Frontal cortex (tissue), 3 donors: ENCODE measurements at regions not wholly inside any gene's neighbourhood (a gene's known extent, or its start where the extent isn't known, plus 50 kb on each side); places are given as distances from the start of the nearest gene placed in this dataset.

ENCODE experiments used
- DNase-seq, 2 donors: peaks; one replicate each; pipeline ENCODE4 v3.0.0; 2012; ENCODE audit warnings: low spot score in 2 of 2
- FAIRE-seq: peaks from 2 replicates; lab custom pipeline; 2012; peaks lifted over from hg19 to GRCh38; lab: Jason Lieb, UNC
- donor health status: control.
- donor health status: control.
- donor health status: control.

DNA sequence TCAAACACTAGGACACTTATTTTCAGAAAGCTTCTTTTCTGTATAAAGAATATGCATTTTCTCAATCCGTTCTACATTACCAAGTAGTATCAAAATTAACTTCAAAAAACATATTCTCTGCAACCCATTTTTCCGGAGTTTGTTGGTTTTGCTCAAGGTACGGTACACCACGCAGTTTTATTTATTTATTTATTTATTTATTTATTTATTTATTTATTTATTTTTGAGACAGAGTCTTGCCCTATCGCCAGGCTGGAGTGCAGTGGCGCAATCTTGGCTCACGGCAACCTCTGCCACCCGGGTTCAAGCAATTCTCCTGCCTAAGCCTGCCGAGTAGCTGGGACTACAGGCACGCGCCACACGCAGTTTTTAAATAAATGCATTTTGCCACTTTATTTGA, 900.3 kb downstream of the CBLN2 start:
- FAIRE-seq, result no peak
- no peak for DNase-seq

DNA sequence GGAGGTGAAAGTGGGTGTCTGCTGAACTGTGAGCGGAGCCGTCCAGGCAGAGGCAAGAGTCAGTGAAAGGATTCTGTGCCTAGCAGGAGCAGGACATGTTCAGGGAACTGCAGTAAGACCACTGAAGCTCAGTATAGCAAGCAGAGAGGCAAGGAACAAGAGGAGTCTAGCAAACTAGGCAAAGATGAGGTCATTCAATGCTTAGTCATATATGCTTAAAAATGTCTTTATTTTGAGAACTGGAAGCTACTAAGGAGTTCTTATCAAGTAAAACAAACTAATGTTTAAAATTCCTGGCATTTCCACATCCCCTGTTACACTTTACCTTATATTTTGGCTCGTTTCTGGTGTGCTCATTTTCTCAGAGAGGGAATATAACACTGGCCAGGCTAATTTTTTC, 913.4 kb downstream of the CBLN2 start:
- no peak for DNase-seq
- FAIRE-seq, result no peak

DNA sequence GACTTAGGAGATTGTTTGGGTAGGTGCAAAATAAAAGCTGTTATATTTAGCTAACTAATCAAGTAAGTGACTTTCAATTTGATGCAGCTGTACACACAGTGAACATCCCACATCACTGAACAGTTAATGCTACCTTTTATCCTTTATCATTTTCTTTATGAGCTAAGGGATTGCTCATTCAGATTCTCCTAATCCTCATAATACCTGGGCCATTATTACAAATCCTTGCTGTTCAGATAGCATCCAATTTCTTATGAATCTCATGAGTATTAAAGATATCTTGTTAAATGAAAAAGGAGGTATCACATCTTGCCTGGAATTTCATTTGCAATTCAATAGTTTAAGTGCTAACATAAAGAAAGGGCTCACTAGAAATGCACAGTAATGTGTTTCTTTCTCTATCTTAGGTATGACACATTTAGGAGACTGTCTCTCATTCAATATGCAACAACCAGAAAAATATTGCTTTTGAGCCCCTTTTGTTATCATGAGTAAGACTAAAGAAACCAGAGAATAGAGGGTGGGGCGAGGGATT, 918.5 kb downstream of the CBLN2 start:
- DNase-seq (no peak), FAIRE-seq (no peak)

DNA sequence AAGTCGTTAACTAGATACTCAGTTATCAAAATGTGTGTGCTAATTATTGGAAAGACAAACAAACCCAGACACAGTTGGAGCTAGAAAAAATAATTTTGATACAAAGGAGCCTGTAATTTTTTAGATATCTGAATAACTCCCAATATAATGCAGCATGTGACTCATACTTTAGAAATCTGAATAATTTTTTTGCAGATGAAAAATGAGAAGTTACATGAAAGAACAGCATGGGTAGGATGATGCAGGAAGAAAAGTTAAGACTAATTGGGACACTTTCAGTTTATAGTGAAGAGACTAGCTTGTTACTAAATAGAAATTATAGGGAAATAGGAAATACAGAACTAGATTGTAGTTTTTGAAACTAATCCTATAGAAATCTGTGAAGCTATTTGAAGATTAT, 945.8 kb downstream of the CBLN2 start:
- DNase-seq, result no peak
- FAIRE-seq, result no peak

DNA sequence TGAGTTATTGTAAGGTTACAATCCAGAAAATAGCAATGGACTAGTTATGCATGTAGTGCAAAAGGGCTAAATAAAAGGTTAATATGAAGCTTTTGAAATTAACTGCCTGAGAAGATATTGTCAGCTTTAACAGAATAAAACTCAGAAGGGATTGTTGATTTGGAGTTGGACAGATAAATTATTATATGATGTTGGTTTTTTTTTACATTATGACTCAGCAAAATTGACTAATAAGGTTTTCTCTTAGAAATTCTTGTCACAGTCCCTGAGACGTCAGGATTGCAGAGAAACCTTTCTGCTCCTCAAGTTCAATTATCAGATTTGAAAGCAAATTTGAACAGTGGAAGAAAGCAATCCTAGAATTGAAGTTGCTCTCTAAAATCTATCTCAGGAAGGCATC, 946.9 kb downstream of the CBLN2 start:
- FAIRE-seq (no peak), DNase-seq (no peak)

DNA sequence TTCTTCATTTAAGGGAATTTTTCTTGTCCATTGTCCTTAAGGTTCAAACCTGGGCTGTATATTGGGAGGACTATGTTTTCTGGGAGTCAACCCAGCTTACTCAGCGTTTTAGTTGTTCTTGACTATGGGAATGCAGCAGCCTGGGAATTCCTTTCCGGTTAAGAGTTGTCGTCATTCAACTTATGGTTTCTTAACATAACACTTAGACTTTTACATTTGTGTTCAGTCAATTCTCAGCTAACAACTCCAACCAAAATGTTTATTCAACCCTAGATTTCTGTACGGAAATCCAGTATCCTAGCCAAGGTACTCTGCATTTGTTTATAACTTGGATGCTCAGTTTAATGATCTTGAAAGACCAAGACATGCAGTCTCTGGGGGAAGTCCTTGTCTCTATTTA, 960.9 kb downstream of the CBLN2 start:
- DNase-seq (no peak), FAIRE-seq (no peak)

DNA sequence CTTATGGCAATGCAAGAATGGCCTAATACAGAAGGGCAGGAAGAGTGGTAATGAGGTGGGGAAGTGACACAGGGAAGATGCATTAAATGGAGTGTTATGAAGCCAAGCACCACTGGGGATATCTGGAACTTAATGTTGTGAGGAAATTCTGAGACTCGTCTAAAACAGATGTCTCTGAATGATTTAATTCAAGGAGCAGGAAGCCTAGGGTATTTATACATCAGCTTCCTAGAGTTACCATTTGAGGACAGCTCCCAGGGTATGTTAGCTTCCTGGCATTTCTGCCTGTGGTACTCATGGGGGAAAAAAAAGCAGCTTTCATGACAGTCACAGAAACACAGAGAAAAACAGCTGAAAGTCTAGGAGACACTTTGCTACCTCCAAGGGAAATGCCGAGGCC, 989.5 kb downstream of the CBLN2 start:
- DNase-seq (no peak), FAIRE-seq (no peak)

DNA sequence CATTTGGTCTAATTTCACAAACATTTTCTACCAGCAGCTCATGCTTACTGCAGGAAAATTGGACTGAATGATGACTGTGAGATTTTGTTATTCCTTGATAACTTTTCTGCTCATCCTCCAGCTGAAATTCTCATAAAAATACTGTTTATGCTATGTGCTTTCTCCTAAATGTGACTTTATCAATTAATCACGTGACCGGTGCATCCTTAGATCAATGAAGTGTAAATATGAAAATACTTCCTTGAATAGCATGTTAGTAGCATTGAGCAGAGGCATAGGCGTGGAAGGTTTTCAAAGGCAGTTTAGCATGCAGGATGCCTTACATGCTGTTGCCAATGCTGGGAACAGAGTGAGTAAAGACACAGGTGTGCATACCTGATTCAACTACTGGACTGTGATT, 1002.5 kb downstream of the CBLN2 start:
- DNase-seq (no peak), FAIRE-seq (no peak)

DNA sequence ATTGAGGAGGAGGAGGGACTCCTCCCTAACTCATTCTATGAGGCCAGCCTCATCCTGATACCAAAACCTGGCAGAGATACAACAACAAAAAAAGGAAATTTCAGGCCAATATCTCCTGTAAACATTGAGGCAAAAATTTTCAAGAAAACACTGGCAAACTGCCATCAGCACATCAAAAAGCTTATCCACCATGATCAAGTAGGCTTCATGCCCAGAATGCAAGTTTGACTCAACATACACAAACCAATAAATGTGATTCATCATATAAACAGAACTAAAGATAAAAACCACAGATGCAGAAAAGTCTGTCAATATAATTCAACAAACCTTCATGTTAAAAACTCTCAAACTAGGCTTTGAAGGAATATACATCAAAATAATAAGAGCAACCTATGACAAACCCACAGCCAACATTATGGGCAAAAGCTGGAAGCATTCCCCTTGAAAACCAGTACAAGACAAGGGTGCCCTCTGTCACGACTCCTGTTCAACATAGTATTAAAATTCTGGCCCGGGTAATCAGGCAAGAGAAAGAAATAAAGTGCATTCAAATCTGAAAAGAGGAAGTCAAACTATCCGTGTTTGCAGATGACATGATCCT, 1014.3 kb downstream of the CBLN2 start:
- DNase-seq (no peak), FAIRE-seq (no peak)

DNA sequence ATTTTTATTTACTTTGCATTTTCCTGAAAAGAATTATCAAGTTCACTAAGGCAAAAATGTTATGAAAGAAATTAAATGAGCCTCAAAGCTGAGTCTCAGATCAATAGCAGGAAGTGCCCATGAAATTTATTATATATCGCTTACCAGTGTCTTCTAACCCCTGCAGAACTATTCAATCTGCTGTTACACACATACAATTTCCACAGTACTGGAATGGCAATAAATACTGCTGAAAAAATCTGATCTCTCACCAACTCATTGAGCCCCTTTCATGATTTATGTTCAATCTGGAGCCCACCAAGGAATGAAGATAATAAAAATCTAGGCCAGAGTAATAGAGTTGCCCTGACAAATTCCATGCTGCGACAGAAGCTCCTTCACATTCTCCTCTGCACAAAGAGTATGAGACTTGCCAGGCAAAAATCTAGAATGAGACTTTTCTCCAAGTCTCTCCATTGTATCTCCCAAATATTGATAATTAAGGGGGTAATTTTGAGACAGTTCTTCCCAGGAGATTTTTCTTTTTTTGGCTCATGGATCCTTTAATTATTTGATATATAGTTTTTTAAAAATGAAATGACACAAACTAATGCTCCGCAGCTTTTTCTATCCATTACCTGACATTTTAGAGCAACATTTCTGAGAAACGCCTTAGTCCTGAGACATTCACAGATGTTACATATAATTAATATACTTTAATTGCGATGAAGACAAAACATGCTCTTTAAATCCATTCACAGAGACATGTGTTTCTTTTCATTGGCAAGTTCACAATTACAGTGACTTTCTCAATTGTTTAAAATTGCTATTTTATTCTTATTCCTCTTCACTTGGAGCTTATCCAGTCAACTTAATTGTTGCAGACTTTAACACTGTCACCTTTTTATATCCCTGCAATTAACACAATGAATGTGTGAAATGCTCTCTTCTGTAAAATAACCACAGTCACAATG, 1020.4 kb downstream of the CBLN2 start:
- no peak for DNase-seq
- no peak for FAIRE-seq

DNA sequence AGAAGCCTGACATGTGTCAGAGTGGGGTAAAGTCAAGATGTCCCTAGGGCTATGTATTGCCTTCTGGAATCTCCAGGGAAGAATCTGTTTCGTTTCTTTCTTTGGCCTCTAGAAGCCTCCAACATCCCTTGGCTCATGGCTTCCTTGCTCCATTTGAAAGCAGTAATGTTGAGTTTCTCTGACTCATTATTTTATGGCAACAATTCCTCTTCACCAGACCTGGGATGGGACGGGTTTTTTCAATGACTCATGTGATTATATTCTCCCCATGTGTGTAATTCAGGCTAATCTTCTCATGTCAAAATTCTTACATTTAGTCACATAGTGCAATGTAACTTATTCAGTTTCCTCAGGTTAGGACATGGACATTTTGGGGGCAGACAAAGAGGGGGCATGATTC, 1038.6 kb downstream of the CBLN2 start:
- DNase-seq (no peak), FAIRE-seq (no peak)

DNA sequence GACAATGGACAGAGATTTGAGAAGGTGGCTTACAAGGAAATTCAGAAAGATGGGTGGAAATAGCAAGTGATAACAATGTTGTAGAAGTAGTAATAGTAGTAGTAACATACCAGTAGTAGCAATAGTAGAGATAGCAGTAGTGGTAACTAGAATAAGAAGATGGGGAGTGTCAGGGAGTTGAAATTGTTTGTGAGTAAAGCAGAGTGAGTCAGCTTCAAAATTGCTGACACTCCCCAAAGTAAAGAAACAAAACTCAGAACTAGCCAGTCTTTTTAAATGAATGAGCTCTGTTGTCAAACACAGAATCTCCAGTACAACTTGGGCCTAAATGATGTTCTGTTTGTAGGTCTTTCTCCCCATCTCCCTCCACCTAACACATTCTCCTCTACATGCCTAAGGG, 1040.9 kb downstream of the CBLN2 start:
- DNase-seq, result no peak
- no peak for FAIRE-seq

DNA sequence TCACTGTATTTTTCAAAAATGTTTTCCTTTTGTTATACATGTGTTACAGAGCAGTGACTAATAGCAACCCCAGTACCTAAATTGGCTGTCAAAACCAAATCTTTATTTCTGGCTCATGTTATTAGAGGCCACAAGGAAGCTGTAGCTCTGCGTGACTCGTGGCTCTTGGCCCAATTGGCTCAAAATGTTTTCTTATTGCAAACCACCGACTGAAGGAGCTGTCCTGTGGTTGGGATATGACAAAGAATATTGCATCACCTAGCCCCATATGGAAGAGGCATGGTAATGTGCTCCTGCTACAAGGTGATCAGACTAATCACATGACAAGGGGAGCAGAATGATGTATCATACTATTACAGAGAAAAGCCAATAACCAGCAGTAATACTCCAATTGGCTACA, 1058.5 kb downstream of the CBLN2 start:
- FAIRE-seq (no peak), DNase-seq (no peak)

DNA sequence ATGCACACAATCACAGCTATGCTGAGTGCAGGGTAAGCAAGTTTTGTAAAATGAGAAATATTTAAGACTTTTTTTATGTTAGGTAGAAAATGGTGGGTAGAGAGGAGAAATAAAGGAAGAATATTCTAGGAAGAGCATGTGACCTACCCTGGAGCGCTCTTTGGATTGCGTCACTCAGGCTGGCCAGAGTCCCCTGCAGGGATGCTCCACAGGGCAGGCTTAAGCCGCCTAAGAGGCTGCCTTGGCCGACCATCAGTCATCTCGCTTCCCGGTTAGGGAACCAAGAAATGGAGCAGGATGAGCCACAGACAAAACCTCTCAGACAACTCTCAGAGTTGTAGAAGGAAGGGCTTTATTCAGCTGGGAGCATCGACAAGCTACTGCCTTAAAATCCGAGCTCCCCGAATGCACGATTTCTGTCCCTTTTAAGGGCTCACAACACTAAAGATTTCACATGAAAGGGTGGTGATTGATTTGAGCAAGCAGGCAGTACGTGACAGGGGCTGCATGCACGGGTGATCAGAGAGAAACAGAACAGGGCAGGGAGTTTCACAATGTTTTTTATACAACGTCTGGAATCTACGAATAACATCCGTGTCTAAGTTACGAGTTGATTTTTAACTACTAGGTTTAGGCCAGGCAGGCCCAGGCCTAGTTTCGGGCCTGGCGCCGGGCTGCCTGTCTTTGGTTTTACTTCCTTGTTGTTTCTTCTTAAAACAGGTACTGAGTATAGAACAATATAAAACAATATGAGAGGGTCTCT, 1072.0 kb downstream of the CBLN2 start:
- DNase-seq (no peak), FAIRE-seq (no peak)

DNA sequence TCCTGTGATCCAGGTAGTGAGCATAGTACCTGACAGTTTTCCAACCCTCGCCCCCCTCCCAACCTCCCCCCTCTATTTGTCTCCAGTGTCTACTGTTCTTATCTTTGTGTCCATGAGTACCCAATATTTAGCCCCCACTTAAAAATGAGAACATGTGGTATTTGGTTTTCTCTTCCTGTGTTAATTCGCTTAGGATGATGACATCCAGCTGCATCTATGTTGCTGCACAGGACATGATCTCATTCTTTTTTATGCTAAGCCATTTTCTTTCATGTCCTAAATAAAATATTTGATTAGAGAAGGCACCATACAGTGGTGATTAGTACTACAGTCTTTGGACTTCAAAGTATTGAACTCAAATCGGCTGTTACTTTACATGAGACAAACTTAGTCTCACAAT, 1087.9 kb downstream of the CBLN2 start:
- DNase-seq, result no peak
- FAIRE-seq, result no peak

DNA sequence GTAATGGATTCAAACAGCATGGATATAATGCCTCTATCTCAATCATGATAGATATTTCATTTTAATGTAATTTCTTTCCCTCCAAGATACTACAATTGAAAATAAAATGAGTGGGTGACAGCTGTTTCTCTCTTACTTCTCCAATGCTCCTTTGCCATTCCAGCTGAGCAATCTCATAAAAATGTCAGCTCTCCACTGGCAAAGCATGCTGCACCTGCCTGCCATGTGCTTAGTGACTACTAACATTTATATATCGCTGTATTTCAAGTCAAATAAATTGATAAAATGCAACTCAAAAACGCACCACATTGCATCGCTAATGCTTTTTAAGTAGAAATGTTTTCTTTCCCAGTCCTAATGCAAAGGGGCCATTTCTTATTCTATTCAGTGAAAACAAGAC, 1093.9 kb downstream of the CBLN2 start:
- FAIRE-seq, result no peak

DNA sequence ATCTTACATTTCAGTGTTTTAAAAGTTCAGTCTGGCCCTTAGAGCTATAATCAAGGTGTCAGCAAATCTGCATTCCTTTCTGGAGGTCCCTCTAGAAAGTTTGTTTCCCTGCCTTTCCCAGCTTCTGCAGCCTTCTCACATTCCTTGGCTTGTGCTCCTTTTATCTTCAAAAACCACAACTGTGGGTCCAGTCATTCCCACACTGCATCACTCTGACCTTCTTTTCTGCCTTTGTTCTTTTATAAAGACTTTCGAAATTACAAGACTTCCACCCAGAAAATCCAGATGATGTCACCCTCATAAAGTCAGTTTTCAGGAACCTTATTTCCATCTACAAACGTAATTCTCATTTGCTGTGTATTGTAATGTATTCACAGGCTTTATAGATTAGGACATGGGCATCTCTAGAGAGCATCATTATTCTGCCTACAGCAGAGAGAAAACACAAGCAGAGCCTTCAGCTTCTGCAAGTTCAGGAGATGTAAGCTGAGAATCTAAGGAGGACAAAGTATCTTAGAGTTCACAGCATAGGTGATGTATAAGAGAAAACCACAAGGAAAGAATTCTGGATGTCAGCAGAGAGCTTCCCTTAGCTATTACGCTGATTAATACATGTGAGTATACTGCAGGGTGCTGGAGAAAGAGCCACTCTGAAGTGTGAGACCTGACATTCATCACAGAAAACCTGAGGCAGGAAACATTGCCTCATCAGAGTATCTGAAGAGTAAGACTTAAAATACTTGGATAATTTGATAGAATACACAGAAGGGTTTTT, 1100.2 kb downstream of the CBLN2 start:
- FAIRE-seq (no peak), DNase-seq (no peak)

More for the DNA sequence above, 1093.9 kb downstream of the CBLN2 start:
- DNase-seq, result no peak

DNA sequence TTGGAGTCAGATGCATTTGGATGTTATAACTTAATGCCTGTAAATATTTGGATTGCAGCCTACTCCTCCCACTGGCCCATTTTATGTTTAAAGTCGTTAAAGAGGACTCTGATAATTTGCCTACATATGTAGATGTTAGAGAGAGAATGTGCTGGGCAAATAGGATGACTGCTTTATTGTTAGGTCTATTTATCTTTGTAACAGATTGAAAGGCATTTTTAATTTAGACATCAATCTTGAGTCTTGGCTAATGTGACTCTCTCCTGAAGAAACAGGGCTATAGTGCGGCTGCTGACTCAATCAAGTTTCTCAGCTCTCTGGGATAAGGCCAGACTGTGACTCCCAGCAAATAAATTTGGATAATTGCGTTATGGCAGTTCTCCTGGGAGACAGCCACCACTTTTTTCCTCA, 1101.4 kb downstream of the CBLN2 start:
- no peak for FAIRE-seq
- DNase-seq, result no peak

DNA sequence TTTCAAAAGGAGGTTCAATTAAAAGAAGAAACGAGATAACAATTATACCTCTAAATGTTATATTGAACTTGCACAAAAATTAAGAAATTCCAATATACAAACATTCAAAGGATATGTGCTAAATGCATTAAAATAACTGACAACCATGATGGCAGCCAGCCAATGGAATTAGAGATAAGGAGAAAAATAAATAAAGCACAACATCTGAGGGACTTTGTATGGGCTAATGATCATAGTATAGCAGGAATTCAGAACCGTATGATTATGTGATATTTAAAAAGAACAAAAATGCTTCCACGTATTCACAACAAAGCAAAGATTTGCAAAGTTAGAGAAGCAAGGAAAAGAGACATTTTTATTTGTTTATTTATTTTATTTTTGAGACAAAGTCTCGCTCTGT, 1103.0 kb downstream of the CBLN2 start:
- FAIRE-seq (no peak), DNase-seq (no peak)

DNA sequence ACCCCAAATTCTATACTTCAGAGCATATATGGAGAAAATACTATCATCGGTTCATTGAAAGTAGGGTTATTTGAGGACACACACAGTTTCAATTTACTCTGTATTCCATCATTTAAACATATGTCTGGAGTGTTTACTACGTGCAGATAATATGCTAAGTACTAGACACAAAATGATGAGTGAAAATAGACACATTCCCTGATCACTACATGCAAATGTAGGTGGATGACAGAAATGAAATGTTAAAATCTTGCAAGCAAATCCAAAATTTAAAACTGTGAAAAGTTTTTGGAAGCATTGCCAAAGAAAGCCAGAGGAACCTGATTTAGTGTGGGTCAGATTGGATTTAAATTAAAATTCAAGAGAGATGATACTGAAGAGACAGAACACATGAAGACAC, 1106.6 kb downstream of the CBLN2 start:
- FAIRE-seq, result no peak
- no peak for DNase-seq
